GM19452 (cell line): ENCODE measurements at regions not wholly inside any gene's neighbourhood (a gene's known extent, or its start where the extent isn't known, plus 50 kb on each side); places are given as distances from the start of the nearest gene placed in this dataset.
A peak's percentile ranks its signal among the peaks of the same experiment; 100 is the strongest.

Experiments used
- ATAC-seq: cut with Tn5 transposase; IDR thresholded peaks from one replicate; pipeline ENCODE4 v1.9.1; 2021; ENCODE audit not compliant: unreplicated experiment

DNA sequence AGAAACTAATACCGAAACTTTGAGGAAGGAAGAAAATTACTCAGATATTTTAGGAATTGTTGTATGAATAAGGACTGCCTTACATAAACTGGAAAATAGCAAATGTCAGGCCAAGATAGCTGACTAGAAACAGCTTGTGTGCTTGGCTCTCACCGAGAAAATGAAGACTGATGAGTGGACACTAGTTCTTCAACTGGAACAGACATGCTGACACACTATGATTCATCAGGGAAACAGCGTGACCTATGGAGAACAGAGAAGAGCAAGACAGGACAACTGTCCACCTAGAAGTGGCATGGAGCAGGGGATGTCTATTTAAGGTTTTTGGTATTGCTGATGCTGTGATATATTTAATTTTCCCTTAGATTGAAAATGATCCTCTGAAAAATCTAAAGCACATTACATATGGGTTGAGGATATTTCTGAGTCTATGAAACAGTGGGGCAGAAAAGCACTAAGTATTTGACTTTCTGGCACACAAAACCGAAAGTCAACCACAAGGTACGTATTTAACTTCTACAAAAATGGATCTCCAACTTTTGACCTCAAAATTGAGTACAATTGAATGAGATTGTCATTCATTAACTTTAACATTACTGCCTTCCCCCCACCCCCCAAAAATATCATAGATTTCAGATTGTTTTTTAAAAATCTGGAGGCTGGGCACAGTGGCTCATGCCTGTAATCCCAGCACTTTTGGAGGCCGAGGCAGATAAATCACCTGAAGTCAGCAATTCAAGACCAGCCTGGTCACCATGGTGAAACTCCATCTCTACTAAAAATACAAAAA is 863.2 kb downstream of the LRFN5 start:
- no peak for ATAC-seq

DNA sequence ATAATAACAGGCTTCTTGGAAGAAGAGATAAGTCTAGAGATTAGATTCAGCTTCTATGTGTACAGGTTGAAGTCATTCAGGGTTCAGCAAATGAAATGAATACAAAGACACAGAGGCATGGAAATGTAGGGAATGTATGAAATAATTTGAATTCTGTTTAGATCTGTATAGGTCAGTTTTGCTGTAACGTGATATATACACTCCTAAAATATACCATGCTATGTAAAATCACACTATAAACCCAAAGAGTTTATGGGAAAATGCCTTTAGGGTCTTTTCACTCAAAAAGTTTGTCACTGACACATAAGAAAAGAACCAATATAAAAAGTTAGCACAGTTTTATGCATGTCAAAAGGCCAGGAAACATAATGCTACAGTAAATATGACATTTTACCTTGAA is 854.0 kb downstream of the LRFN5 start:
- no peak for ATAC-seq

DNA sequence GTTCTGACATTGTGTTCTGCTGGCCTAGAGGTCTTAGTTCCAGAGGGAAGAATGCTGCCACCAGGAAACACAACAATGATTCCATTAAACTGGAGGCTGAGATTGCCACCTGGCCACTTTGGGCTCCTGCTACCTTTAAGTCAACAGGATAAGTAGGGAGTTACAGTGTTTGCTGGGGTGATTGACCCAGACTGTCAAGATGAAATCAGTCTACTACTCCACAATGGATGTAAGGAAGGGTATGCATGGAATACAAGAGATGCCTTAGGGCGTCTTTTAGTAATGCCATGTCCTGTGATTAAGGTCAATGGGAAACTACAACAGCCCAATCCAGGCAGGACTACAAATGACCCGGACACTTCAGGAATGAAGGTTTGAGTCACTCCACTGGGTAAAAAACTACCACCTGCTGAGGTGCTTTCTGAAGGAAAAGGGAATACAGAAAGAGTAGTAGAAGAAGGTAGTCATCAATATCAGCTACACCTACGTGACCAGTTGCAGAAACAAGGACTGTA is 852.6 kb downstream of the LRFN5 start:
- ATAC-seq: no peak

GRCh38 chr14:42441615-42442014 is 834.9 kb downstream of the LRFN5 start:
- ATAC-seq: no peak

DNA sequence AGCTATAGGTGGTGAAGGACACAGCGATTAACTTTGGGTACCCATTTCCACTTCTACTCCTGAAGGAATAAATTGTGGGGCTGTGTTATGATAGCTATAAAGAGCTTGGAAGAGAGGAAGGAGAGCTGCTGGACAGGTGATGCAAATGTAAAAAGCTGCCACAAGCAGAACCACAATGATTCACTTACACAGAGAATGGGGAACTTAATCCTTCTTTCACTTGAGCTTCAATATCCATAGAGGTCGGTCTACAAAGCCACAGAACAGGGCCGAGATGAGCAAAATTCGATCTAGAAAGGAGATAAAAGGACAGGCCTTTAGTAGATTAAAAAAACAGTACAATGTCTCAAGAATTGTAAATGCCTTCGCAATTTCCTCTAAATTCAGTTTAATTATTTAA is 831.1 kb downstream of the LRFN5 start:
- ATAC-seq: no peak

- ATAC-seq: no peak
Observed at GRCh38 chr14:42429401-42429800, 822.7 kb downstream of the LRFN5 start.

DNA sequence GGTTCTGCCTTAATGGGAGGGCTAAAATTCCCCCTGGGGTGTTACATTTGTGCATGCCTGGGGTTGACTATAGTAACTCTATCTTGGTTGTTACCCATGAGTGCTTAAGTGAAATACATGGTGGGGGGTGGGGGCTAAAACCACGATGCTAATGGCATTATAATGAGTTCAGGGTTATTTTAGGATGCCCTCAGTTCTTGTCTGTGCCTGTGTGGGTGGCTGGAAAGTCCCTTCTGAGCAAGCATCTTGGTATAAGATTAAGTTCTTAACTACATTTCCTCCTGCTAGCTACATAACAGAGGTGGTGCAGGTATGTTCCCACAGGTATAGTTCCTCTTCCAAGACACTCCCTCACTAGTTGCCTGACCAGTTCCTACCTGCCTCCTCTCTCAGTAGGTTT is 822.3 kb downstream of the LRFN5 start:
- ATAC-seq: peak; percentile 99

DNA sequence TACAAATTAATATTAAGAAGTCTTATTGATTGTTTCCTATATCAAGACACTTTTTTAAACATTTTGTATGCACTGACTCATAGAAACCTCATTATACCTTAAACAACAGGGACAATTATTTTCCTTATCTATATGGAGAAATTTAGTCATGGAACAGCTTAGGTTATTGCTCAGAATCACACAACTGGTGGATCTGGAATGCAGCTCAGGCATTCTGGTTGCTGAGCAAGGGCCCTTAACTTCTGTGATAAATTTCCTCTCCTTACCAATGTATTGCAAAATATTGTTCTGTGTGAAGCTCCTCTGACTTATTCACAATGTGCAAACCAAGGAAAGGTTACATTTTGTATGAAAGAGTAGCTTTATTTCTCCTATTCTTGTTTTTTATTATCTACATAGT is 817.8 kb downstream of the LRFN5 start:
- ATAC-seq: no peak

- no peak for ATAC-seq
Observed at GRCh38 chr14:42421377-42422078, 814.9 kb downstream of the LRFN5 start.

GRCh38 chr14:42420071-42420470 is 813.4 kb downstream of the LRFN5 start:
- ATAC-seq: no peak

DNA sequence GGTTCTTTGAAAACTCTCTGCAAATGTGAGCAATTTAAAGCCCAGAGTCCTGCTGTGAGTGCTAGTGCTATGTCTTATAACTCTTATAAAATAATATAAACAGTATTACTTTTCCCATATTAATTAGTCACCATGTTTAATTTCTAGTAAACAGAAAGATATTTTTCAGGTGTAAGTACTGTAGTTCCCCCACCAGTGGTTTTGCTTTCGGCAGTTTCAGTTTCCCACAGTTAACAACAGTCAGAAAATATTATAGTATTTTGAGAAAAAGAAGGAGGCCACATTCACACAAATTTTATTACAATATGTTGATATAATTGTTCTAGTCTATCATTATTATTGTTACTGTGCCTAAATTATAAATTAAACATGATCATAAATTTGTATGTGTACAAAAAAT is 800.5 kb downstream of the LRFN5 start:
- ATAC-seq: no peak

- peak; percentile 81 for ATAC-seq
Observed at GRCh38 chr14:42391146-42391834, 784.6 kb downstream of the LRFN5 start.

DNA sequence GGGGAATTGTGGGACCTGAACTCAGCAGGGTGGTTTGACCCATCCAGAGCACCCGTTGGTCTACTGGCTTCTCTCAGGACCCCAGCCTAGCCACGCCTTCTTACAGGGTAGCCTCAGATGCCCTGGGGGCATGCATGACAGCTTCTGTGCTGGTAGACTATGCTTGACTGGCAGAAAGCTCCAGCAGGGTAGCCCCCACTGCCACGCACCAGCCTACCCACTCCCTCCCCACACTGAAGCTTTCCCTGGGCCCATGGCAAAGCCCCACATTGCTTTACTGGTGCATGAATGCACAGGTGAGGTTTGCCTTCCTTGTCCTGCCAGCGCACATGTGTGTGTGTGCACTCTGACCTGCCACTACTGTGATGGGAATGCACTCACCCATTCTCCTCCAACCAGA is 772.2 kb downstream of the LRFN5 start:
- ATAC-seq: no peak

DNA sequence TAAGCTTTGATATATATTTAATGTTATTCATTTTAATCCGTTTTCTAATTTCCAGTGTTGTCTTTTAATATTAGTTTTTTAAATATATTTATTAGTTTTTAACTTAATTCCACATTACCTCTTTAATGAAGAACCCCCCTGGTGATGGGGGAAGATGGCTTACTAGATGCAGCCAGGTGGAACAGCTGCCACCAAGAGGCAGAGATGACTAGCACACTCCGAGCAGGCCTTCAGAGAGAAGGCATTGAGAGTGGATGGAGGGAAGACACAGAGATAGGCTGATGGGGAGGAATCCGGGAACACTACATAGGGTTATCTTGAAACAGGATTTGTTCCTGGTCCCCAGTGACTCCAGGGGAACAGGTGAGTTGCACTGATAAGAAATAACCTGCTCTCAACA is 771.6 kb downstream of the LRFN5 start:
- ATAC-seq: no peak

GRCh38 chr14:42374332-42374731 is 767.7 kb downstream of the LRFN5 start:
- ATAC-seq: no peak

GRCh38 chr14:42370056-42370455 is 763.4 kb downstream of the LRFN5 start:
- peak; percentile 53 for ATAC-seq

DNA sequence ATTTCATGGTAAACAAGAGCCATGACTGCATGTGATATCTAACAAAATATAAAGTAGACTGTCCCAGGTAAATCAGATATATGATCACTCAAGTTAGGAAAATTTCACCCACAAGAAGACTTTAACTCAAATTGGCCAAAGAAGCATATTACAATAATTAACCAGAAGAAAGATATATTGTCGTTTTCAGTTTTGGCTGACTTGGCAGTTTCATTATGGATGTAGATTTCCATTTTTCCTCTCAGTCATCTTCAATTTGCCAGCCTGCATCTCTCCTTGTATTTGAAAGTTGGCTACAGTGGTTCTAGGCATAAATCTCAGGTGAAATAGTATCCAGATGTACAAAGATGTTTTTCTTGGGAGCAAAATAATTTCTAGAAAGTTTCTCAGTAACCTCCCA is 761.6 kb downstream of the LRFN5 start:
- no peak for ATAC-seq

- ATAC-seq: no peak
Observed at GRCh38 chr14:42353315-42353714, 746.6 kb downstream of the LRFN5 start.

DNA sequence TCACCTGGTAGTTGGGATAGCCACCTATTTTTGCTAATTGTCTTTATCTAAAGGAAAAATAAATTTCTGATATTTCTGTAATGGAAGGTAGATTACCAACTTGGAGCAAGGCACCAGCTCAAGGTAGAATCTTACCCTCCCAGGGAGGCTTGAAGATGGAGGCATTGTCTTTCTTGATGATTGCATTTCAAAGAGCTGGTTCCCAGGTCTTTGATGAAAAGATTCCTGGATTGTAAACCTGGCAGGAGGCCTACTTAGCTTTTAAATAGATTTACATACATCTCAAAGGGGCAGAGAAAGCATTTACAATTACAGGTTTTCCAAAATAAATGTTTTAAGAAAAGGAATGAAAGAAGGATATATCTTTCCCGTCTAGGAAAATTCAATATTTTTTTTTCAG is 729.2 kb downstream of the LRFN5 start:
- no peak for ATAC-seq

DNA sequence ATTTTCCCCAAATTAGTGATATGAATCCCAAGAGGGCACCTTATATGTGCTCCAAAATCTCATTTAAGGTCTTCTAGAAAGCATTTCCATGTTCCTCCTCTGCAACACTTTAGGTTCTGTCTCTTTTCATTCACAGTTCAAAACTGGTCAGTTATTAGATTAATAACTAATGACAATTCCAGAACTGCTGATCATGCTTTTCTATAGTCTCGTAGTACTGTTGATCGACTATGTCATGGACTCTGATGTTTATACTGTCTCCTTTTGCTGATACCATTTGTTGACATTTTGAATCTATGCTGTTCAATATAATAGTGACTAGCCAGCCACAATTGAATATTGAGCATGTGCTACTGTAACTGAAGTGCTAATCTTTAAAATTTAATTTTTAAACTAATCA is 728.3 kb downstream of the LRFN5 start:
- no peak for ATAC-seq

GRCh38 chr14:42323426-42323825 is 716.8 kb downstream of the LRFN5 start:
- no peak for ATAC-seq
